GM23338 (cell line): ENCODE measurements at regions not wholly inside any gene's neighbourhood (a gene's known extent, or its start where the extent isn't known, plus 50 kb on each side); places are given as distances from the start of the nearest gene placed in this dataset.
A peak's percentile ranks its signal among the peaks of the same experiment; 100 is the strongest.

ENCODE experiments used
- ATAC-seq: fragments of 200-7000 bp; cut with Tn5 transposase; 3 replicates; pipeline ENCODE4 v1.9.1; 2020
- DNase-seq: peaks from one replicate; pipeline ENCODE4 v3.0.0-alpha.2; 2015; ENCODE audit warnings: low spot score
- H2AFZ ChIP-seq: fragments of 200-600 bp; sonication (generic); 2 replicates; pipeline ENCODE4 v1.8.0; 2016; ENCODE audit warnings: antibody characterized with exemption, mild to moderate bottlenecking, moderate library complexity
- H3F3A ChIP-seq: fragments of 200-600 bp; sonication (generic); replicated peaks from 2 replicates; pipeline ENCODE4 v1.8.0; 2017; ENCODE audit warnings: antibody characterized with exemption, mixed run types, low read depth
- H3K27ac ChIP-seq: fragments of 200-600 bp; sonication (generic); 2 replicates; pipeline ENCODE4 v1.6.1; 2016; ENCODE audit warnings: low read depth
- H3K27me3 ChIP-seq: fragments of 200-600 bp; sonication (generic); 2 replicates; pipeline ENCODE4 v1.8.0; 2016; ENCODE audit warnings: mild to moderate bottlenecking, mixed run types, moderate library complexity; ENCODE audit not compliant: insufficient read depth
- H3K36me3 ChIP-seq: fragments of 200-600 bp; sonication (generic); 2 replicates; pipeline ENCODE4 v1.8.0; 2016; ENCODE audit warnings: mild to moderate bottlenecking; ENCODE audit not compliant: insufficient read depth
- H3K4me1 ChIP-seq: fragments of 200-600 bp; sonication (generic); 2 replicates; pipeline ENCODE4 v1.8.0; 2016; ENCODE audit warnings: mild to moderate bottlenecking, moderate library complexity; ENCODE audit not compliant: insufficient read depth
- H3K4me2 ChIP-seq: fragments of 200-600 bp; sonication (generic); 2 replicates; pipeline ENCODE4 v1.7.1; 2017; ENCODE audit warnings: mixed run types
- H3K4me3 ChIP-seq: fragments of 200-600 bp; sonication (generic); 2 replicates; pipeline ENCODE4 v1.6.1; 2016; ENCODE audit warnings: mixed run types
- H3K79me2 ChIP-seq: fragments of 200-600 bp; sonication (generic); replicated peaks from 2 replicates; pipeline ENCODE4 v1.8.0; 2017; ENCODE audit warnings: mild to moderate bottlenecking; ENCODE audit not compliant: insufficient read depth
- H3K9me2 ChIP-seq: fragments of 200-600 bp; sonication (generic); 2 replicates; pipeline ENCODE4 v1.8.0; 2017; ENCODE audit not compliant: insufficient read depth
- H4K20me1 ChIP-seq: fragments of 200-600 bp; sonication (generic); replicated peaks from 2 replicates; pipeline ENCODE4 v1.8.0; 2017; ENCODE audit warnings: mild to moderate bottlenecking; ENCODE audit not compliant: insufficient read depth
- H3K27ac Mint-ChIP-seq: 2 replicates; pipeline ENCODE4 v1.8.0; 2020; ENCODE audit warnings: inconsistent platforms, mild to moderate bottlenecking, moderate library complexity, mixed read lengths
- H3K27me3 Mint-ChIP-seq: 3 replicates; pipeline ENCODE4 v1.8.0; 2022; ENCODE audit warnings: low read depth, mild to moderate bottlenecking, moderate library complexity, mixed read lengths, inconsistent platforms; ENCODE audit not compliant: insufficient read depth, poor library complexity
- H3K36me3 Mint-ChIP-seq: 3 replicates; pipeline ENCODE4 v1.8.0; 2021; ENCODE audit warnings: low read depth, mild to moderate bottlenecking, inconsistent platforms, moderate library complexity, mixed read lengths
- H3K4me1 Mint-ChIP-seq: 3 replicates; pipeline ENCODE4 v1.8.0; 2020; ENCODE audit warnings: mild to moderate bottlenecking, inconsistent platforms, mixed read lengths
- H3K4me3 Mint-ChIP-seq: 3 replicates; pipeline ENCODE4 v1.8.0; 2021; ENCODE audit warnings: moderate library complexity, mild to moderate bottlenecking, inconsistent platforms, mixed read lengths
- H3K9me3 Mint-ChIP-seq: 3 replicates; pipeline ENCODE4 v1.8.0; 2020; ENCODE audit warnings: moderate library complexity, mild to moderate bottlenecking, inconsistent platforms, mixed read lengths
- CREB1 ChIP-seq: fragments of 250-450 bp; sonication (Bioruptor Pico); IDR thresholded peaks from 2 replicates; pipeline ENCODE4 v1.5.0; 2020; ENCODE audit warnings: low read depth, mild to moderate bottlenecking, moderate library complexity
- EZH2phosphoT487 ChIP-seq: fragments of 200-600 bp; sonication (generic); IDR thresholded peaks from one replicate; pipeline ENCODE4 v1.8.1; 2018; ENCODE audit warnings: antibody characterized with exemption; ENCODE audit not compliant: unreplicated experiment
- JUNB ChIP-seq: IDR thresholded peaks from one replicate; pipeline ENCODE4 v1.6.1; 2016; ENCODE audit warnings: antibody characterized with exemption; ENCODE audit not compliant: unreplicated experiment
- NANOG ChIP-seq: IDR thresholded peaks from 2 replicates; pipeline ENCODE4 v1.6.1; 2016; ENCODE audit warnings: antibody characterized with exemption, borderline replicate concordance
- POLR2AphosphoS5 ChIP-seq: IDR thresholded peaks from 2 replicates; pipeline ENCODE4 v1.6.1; 2016; ENCODE audit warnings: antibody characterized with exemption, low read depth
- ZNF114 ChIP-seq: fragments of 250-450 bp; sonication (Bioruptor Pico); IDR thresholded peaks from 2 replicates; pipeline ENCODE4 v1.5.0; 2020; ENCODE audit warnings: mild to moderate bottlenecking, moderate library complexity
- ZNF331 ChIP-seq: fragments of 250-450 bp; sonication (Bioruptor Pico); IDR thresholded peaks from 2 replicates; pipeline ENCODE4 v1.5.0; 2020; ENCODE audit warnings: low read depth, mild to moderate bottlenecking, moderate library complexity
- TF ChIP-seq, protein P1 (sequence below), 2 experiments: fragments of 200-600 bp in 1 of 2; sonication (generic) in 1 of 2; conservative IDR thresholded peaks; 2 replicates each; pipeline versions ENCODE4 v1.5.1 to v1.6.1; 2016 to 2017; ENCODE audit warnings: antibody characterized with exemption in 2 of 2, low read depth in 2 of 2, mild to moderate bottlenecking in 2 of 2, moderate library complexity in 1 of 2

DNA sequence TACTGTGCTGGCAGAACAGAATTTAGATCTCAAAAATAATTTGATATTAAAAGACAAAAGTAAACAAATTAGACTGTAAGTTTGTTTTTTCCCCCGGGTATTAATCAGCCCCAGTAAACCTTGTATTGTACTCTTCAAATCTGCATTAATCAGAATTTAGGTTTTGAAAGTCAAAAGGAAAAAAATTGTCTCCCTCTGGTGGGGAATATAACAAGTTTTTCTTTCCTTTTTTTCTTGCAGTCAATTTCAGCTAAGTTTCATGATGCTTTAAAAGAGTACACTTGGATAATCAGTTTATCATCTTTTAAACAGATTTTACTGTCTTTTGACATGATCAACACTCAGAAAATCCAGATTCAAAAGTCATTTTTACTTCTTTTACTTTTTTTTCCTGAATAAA, 134.5 kb upstream of the PKN2 start:
- Mint-ChIP-seq H3K4me1 (no peaks in the 10 kb centered on the region; the same call in 2 of the 3 replicates), H3K36me3 (no peaks in the 10 kb centered on the region), H3K9me3 (no peaks in the 10 kb centered on the region), H3K4me3 (no peak overlapping the region), H3K27ac (no peak overlapping the region), H3K27me3 (no peaks in the 10 kb centered on the region)
- no peak overlapping the region for H3K27ac ChIP-seq
- ATAC-seq (no peak), DNase-seq (peak; percentile 30)
- no peak overlapping the region for H2AFZ ChIP-seq
- no peaks in the 10 kb centered on the region for H3F3A ChIP-seq
- H3K4me1 ChIP-seq = no peaks in the 10 kb centered on the region
- H3K36me3 ChIP-seq = no peaks in the 10 kb centered on the region
- no peaks in the 10 kb centered on the region for H4K20me1 ChIP-seq
- H3K9me2 ChIP-seq = no peaks in the 10 kb centered on the region; the same call in 1 of the 2 replicates
- no peaks in the 10 kb centered on the region for H3K27me3 ChIP-seq
- TF ChIP-seq, protein P1, sequence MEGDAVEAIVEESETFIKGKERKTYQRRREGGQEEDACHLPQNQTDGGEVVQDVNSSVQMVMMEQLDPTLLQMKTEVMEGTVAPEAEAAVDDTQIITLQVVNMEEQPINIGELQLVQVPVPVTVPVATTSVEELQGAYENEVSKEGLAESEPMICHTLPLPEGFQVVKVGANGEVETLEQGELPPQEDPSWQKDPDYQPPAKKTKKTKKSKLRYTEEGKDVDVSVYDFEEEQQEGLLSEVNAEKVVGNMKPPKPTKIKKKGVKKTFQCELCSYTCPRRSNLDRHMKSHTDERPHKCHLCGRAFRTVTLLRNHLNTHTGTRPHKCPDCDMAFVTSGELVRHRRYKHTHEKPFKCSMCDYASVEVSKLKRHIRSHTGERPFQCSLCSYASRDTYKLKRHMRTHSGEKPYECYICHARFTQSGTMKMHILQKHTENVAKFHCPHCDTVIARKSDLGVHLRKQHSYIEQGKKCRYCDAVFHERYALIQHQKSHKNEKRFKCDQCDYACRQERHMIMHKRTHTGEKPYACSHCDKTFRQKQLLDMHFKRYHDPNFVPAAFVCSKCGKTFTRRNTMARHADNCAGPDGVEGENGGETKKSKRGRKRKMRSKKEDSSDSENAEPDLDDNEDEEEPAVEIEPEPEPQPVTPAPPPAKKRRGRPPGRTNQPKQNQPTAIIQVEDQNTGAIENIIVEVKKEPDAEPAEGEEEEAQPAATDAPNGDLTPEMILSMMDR (conservative IDR thresholded peaks at IDR 0.05; ENCODE audit: low read depth in 2 of 2) = peak in 1 of 2 experiments; percentile 55; a peak in 3 of 4 replicates
- TF ChIP-seq NANOG = no peak
- no peaks in the 10 kb centered on the region for H3K79me2 ChIP-seq
- H3K4me2 ChIP-seq = no peak overlapping the region
- H3K4me3 ChIP-seq = no peak overlapping the region

DNA sequence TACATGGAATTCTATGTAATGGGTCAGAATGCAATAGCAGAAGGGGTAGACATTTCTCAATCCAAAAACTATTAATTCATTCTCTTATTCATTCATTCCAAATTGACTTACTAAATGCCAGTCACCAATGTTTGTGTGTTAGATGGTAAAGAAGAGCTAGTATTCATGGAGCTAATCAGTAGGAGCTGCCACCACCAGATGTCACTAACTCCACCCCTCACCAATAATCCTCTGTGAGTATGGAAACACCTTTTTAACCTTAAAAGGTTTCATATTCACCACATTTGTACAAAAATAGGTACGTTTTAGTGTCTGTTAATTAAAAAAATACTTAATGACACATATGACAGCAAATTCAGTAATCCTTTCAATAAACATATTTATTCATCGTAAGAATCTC, 131.8 kb upstream of the PKN2 start:
- H3K4me2 ChIP-seq = no peak overlapping the region
- no peak overlapping the region for H3K27ac ChIP-seq
- Mint-ChIP-seq H3K27ac (no peak overlapping the region), H3K27me3 (no peaks in the 10 kb centered on the region), H3K4me1 (no peaks in the 10 kb centered on the region; the same call in 2 of the 3 replicates), H3K4me3 (no peak overlapping the region), H3K36me3 (no peaks in the 10 kb centered on the region), H3K9me3 (no peaks in the 10 kb centered on the region)
- no peaks in the 10 kb centered on the region for H3K79me2 ChIP-seq
- no peaks in the 10 kb centered on the region for H4K20me1 ChIP-seq
- DNase-seq (peak; percentile 20), ATAC-seq (peak; percentile 40; the same call in 1 of the 3 replicates)
- no peaks in the 10 kb centered on the region for H3F3A ChIP-seq
- no peak overlapping the region for H2AFZ ChIP-seq
- H3K4me3 ChIP-seq = no peak overlapping the region
- H3K36me3 ChIP-seq = no peaks in the 10 kb centered on the region
- no peaks in the 10 kb centered on the region for H3K9me2 ChIP-seq
- no peaks in the 10 kb centered on the region for H3K27me3 ChIP-seq
- TF ChIP-seq NANOG = no peak
- TF ChIP-seq, protein P1 (conservative IDR thresholded peaks at IDR 0.05; ENCODE audit: low read depth in 2 of 2) = peak; percentile 44 to 63
- H3K4me1 ChIP-seq = no peaks in the 10 kb centered on the region

DNA sequence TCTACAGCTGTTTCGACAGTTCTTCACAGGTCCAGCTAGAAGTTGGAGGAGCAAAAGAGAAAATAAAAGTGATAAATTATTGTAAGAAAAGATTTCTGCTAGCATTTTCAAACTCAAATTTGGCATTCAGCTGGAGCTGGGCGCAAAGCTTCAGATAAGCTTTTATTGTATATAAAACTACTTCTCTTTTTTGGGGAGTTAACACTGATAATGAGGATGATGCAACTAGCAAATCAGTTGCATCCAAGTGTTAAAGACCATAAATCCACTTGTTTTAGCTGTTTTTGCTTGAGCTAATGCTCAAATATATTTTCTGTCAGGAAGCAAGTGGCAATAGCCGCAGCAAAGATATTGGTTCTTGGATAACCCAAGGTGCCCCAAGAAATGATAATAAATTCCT, 127.1 kb upstream of the PKN2 start:
- Mint-ChIP-seq H3K9me3 (no peaks in the 10 kb centered on the region), H3K27ac (no peak overlapping the region), H3K4me1 (no peaks in the 10 kb centered on the region; the same call in 2 of the 3 replicates), H3K27me3 (no peaks in the 10 kb centered on the region), H3K36me3 (no peaks in the 10 kb centered on the region), H3K4me3 (no peak overlapping the region)
- Histone ChIP-seq H4K20me1 (no peaks in the 10 kb centered on the region), H3K79me2 (no peaks in the 10 kb centered on the region), H3K4me1 (no peaks in the 10 kb centered on the region), H3F3A (no peaks in the 10 kb centered on the region), H2AFZ (no peak overlapping the region), H3K27me3 (no peaks in the 10 kb centered on the region), H3K27ac (no peak overlapping the region), H3K4me2 (no peak overlapping the region), H3K4me3 (no peak overlapping the region), H3K9me2 (peaks cover 17% of the 10 kb centered on the region), H3K36me3 (no peaks in the 10 kb centered on the region)
- DNase-seq (no peak), ATAC-seq (no peak)
- TF ChIP-seq CREB1 (no peak), ZNF114 (CRISPR knock-in tag) (no peak), ZNF331 (CRISPR knock-in tag) (no peak), NANOG (no peak), POLR2AphosphoS5 (no peak), EZH2phosphoT487 (no peak), JUNB (no peak)
- TF ChIP-seq, protein P1 (conservative IDR thresholded peaks at IDR 0.05; ENCODE audit: low read depth in 2 of 2) = no peak
